Midbrain (tissue), 1 donor: ENCODE measurements at regions not wholly inside any gene's neighbourhood (a gene's known extent, or its start where the extent isn't known, plus 50 kb on each side); places are given as distances from the start of the nearest gene placed in this dataset.
A peak's percentile ranks its signal among the peaks of the same experiment; 100 is the strongest.

Experiments used
- DNase-seq: peaks from one replicate; lab custom pipeline; 2025; lab: John Stamatoyannopoulos, UW

GRCh38 chr6:53413326-53413725 is 64.6 kb upstream of the ELOVL5 start:
- no peak for DNase-seq

- DNase-seq = no peak
These were observed 64.0 kb upstream of the ELOVL5 start for GRCh38 chr6:53412751-53413150.

DNA sequence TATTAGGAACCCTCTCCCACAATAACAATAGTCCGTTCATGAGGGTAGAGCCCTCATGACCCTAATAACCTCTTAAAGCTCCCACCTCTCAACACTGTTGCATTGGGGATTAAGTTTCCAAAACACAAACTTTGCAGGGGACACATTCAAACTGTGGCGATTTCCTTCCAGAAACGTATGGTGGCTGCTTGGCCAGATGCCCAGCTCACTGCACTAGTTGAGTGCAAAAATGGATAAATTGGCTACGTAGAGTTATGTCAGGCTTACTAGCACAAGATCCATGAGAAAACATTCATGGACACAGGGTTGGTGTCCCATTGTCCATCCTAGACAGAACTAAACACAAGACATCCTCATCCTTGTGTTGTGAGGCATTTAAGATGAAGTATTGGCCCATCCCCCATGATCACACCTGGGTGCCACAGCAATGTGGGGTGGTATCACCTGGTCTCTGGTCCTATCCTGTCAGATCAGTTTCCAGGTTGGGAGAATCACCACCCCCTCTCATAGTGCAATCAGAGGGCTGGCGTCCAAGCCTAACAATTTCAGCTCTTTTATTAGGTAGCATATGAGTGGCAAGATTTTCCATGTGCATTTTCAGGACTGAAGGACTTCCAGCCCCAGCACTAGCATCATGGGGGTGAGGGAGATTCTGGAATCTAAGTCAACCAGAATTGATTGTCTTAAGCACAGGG is 63.4 kb upstream of the ELOVL5 start:
- DNase-seq = no peak

DNA sequence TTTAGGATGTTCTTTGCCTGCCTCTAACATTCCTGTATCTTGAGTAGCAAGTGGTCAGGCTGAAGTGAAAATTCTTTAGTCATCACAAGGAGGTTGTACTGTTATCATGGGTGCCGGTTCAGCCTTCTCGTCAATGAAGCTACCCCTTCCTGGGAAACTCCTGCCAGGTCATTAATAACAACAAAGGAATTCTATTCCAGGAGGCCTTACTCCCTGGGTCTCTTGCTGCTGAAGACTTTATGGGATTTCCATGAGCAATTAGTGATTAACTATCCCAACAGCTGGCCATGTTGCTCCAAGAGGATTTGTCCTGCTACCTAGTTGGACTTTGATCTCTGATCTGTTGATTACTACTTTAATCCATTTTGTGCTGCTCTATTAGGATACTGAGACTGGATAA is 62.7 kb upstream of the ELOVL5 start:
- no peak for DNase-seq

GRCh38 chr6:53410508-53411258 is 61.9 kb upstream of the ELOVL5 start:
- DNase-seq = peak; percentile 48

GRCh38 chr6:53408826-53409225 is 60.1 kb upstream of the ELOVL5 start:
- no peak for DNase-seq

DNA sequence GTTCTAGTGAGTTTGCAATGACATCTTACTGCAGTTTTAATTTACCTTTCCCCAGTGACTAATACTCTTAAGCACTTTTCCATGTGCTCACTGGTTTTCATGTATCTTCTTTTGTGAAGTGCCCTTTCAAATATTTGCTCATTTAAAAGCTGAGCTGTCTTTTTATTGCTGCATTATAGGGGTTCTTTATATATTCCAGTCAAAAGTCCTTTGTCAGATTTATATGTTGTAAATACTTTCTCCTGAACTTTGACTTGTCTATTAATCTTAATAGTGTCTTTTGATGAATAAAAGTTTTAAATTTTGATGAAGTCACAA is 50.2 kb upstream of the ELOVL5 start:
- DNase-seq = no peak

DNA sequence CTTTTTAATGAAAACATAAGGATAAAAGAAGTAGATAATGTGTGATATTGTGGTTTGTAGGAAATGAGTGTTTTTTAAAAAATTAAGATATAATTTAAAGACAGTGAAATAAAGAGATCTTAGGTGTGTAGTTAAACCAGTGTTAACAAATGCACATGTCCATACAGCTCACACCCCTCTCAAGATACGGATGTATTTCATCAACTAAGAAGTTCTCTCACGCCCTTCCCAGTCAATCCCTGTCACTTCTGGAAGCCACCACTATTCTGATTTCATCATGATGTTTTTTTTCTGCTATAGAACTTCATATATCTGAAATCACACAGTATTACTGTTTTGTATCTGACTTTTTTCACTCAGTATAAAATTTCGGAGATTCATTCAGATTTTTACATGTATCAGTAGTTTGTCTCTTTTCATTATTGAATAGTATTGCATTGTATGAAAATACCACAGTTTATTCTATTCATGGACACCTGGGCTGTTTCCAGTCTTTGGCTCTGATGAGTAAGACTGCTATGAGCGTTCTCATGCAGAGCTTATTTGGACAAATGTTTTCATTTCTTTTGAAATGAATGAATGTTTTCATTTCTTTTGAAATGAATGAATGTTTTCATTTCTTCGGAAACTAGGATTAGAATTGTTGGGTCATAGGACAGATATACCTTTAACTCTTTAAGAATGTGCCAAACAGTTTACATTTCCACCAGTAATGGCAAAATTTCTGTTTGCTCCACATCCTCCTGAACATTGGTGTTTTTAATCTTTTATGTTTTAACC is 49.7 kb upstream of the ELOVL5 start:
- no peak for DNase-seq
